ENCODE measurements at regions not wholly inside any gene's neighbourhood (a gene's known extent, or its start where the extent isn't known, plus 50 kb on each side); places are given as distances from the start of the nearest gene placed in this dataset.
"Not testable (repeated sequence)": the region's sequence is repeated elsewhere in the genome, so short reads cannot be mapped to it uniquely, and the experiment has no call there.

DNA sequence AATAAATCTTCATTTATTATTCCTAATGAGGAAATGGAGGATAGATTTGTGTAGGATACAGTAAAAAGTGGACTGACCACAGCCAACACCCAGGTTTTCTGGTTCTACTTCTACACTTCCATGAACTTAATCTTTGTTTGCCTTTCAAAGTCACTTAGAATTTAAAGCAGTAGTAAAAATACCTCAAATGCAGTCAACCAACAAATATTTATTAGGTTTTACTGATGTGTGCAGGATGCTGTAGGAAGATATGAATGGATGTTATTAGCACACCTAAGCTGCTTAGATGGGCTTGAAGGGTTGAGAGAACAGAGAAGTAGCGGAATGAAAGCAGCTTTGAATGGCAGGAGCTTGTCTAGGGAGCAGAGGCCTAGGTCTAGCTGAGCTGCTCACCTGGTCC, 201.1 kb downstream of the PALM2AKAP2 start:
- H3K27me3 ChIP-seq (ENCODE audit: control insufficient read depth in 5 of 5, insufficient read depth in 4 of 5, low read length in 5 of 5), result no peaks in the 10 kb centered on the region
- peaks cover 0 to 6% (median 2%) of the 10 kb centered on the region in 5 donors for H3K36me3 ChIP-seq (ENCODE audit: control insufficient read depth in 5 of 5, insufficient read depth in 5 of 5, low read length in 5 of 5)
- H3K27ac ChIP-seq (ENCODE audit: low read depth, low read length), result no peak overlapping the region
- no peaks in the 10 kb centered on the region for H3K9me3 ChIP-seq (ENCODE audit: control insufficient read depth in 5 of 5, low read length in 5 of 5)
- H3K4me1 ChIP-seq (ENCODE audit: control insufficient read depth in 5 of 5, insufficient read depth in 5 of 5, low read length in 5 of 5), result peaks cover 0 to 4% (median under 1%) of the 10 kb centered on the region in 5 donors
- H3K4me3 ChIP-seq (ENCODE audit: low read depth in 1 of 5, low read length in 5 of 5), result no peak overlapping the region
- no peak overlapping the region for H3K9ac ChIP-seq (ENCODE audit: low read length in 5 of 5)

- no peaks in the 10 kb centered on the region for H3K27me3 ChIP-seq (ENCODE audit: control insufficient read depth in 5 of 5, insufficient read depth in 4 of 5, low read length in 5 of 5)
- peak overlapping the region; percentile 27 for H3K27ac ChIP-seq (ENCODE audit: low read depth, low read length)
- H3K9ac ChIP-seq (ENCODE audit: low read length in 5 of 5), result peak overlapping the region in 1 of 5 donors; percentile 13
- H3K4me1 ChIP-seq (ENCODE audit: control insufficient read depth in 5 of 5, insufficient read depth in 5 of 5, low read length in 5 of 5), result peaks cover 0 to 10% (median 4%) of the 10 kb centered on the region in 5 donors
- peaks cover 0 to 3% (median 0%) of the 10 kb centered on the region in 5 donors for H3K9me3 ChIP-seq (ENCODE audit: control insufficient read depth in 5 of 5, low read length in 5 of 5)
- peaks cover 0 to 8% (median 2%) of the 10 kb centered on the region in 5 donors for H3K36me3 ChIP-seq (ENCODE audit: control insufficient read depth in 5 of 5, insufficient read depth in 5 of 5, low read length in 5 of 5)
- H3K4me3 ChIP-seq (ENCODE audit: low read depth in 1 of 5, low read length in 5 of 5), result no peak overlapping the region
These were observed 206.6 kb downstream of the PALM2AKAP2 start for GRCh38 chr9:109986521-109986991.

GRCh38 chr9:109989296-109989695, 209.3 kb downstream of the PALM2AKAP2 start:
- H3K9ac ChIP-seq (ENCODE audit: low read length in 5 of 5), result no peak overlapping the region
- peaks cover 0 to 10% (median 4%) of the 10 kb centered on the region in 5 donors for H3K4me1 ChIP-seq (ENCODE audit: control insufficient read depth in 5 of 5, insufficient read depth in 5 of 5, low read length in 5 of 5)
- H3K27ac ChIP-seq (ENCODE audit: low read depth, low read length), result no peak overlapping the region
- peaks cover 0 to 3% (median 0%) of the 10 kb centered on the region in 5 donors for H3K9me3 ChIP-seq (ENCODE audit: control insufficient read depth in 5 of 5, low read length in 5 of 5)
- no peak overlapping the region for H3K4me3 ChIP-seq (ENCODE audit: low read depth in 1 of 5, low read length in 5 of 5)
- H3K36me3 ChIP-seq (ENCODE audit: control insufficient read depth in 5 of 5, insufficient read depth in 5 of 5, low read length in 5 of 5), result peaks cover 0 to 8% (median 5%) of the 10 kb centered on the region in 5 donors
- no peaks in the 10 kb centered on the region for H3K27me3 ChIP-seq (ENCODE audit: control insufficient read depth in 5 of 5, insufficient read depth in 4 of 5, low read length in 5 of 5)

GRCh38 chr9:109990541-109990940, 210.5 kb downstream of the PALM2AKAP2 start:
- peaks cover 0 to 3% (median 0%) of the 10 kb centered on the region in 5 donors for H3K9me3 ChIP-seq (ENCODE audit: control insufficient read depth in 5 of 5, low read length in 5 of 5)
- H3K4me3 ChIP-seq (ENCODE audit: low read depth in 1 of 5, low read length in 5 of 5), result no peak overlapping the region
- H3K27ac ChIP-seq (ENCODE audit: low read depth, low read length), result no peak overlapping the region
- no peaks in the 10 kb centered on the region for H3K27me3 ChIP-seq (ENCODE audit: control insufficient read depth in 5 of 5, insufficient read depth in 4 of 5, low read length in 5 of 5)
- H3K4me1 ChIP-seq (ENCODE audit: control insufficient read depth in 5 of 5, insufficient read depth in 5 of 5, low read length in 5 of 5), result peaks cover 0 to 10% (median 8%) of the 10 kb centered on the region in 5 donors
- no peak overlapping the region for H3K9ac ChIP-seq (ENCODE audit: low read length in 5 of 5)
- H3K36me3 ChIP-seq (ENCODE audit: control insufficient read depth in 5 of 5, insufficient read depth in 5 of 5, low read length in 5 of 5), result peaks cover 0 to 15% (median 5%) of the 10 kb centered on the region in 5 donors

DNA sequence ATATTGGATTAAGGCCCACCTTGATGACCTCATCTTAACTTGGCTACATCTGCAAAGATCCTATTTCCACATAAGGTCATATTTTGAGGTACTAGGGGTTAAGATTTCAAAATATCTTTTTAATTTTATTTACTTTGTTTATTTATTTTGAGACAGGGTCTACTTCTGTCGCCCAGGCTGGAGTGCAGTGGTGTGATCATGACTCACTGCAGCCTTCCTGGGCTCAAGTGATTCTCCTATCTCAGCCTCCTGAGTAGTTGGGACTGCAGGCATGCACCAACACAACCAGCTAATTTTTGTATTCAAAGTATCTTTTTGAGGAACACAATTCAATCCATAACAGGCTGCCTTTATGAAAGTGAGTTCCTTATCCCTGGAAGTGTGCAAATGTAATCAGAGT, 212.3 kb downstream of the PALM2AKAP2 start:
- no peak overlapping the region for H3K9ac ChIP-seq (ENCODE audit: low read length in 5 of 5)
- peaks cover 0 to 19% (median 5%) of the 10 kb centered on the region in 5 donors for H3K36me3 ChIP-seq (ENCODE audit: control insufficient read depth in 5 of 5, insufficient read depth in 5 of 5, low read length in 5 of 5)
- peaks cover 0 to 10% (median 5%) of the 10 kb centered on the region in 5 donors for H3K4me1 ChIP-seq (ENCODE audit: control insufficient read depth in 5 of 5, insufficient read depth in 5 of 5, low read length in 5 of 5)
- no peak overlapping the region for H3K4me3 ChIP-seq (ENCODE audit: low read depth in 1 of 5, low read length in 5 of 5)
- no peak overlapping the region for H3K27ac ChIP-seq (ENCODE audit: low read depth, low read length)
- peaks cover 0 to 3% (median 0%) of the 10 kb centered on the region in 5 donors for H3K9me3 ChIP-seq (ENCODE audit: control insufficient read depth in 5 of 5, low read length in 5 of 5)
- no peaks in the 10 kb centered on the region for H3K27me3 ChIP-seq (ENCODE audit: control insufficient read depth in 5 of 5, insufficient read depth in 4 of 5, low read length in 5 of 5)

GRCh38 chr9:109993250-109993978, 213.4 kb downstream of the PALM2AKAP2 start:
- Histone ChIP-seq H3K27ac (ENCODE audit: low read depth, low read length) (peak overlapping the region; percentile 13), H3K4me3 (ENCODE audit: low read depth in 1 of 5, low read length in 5 of 5) (no peak overlapping the region), H3K27me3 (ENCODE audit: control insufficient read depth in 5 of 5, insufficient read depth in 4 of 5, low read length in 5 of 5) (no peaks in the 10 kb centered on the region), H3K36me3 (ENCODE audit: control insufficient read depth in 5 of 5, insufficient read depth in 5 of 5, low read length in 5 of 5) (peaks cover 0 to 19% (median 5%) of the 10 kb centered on the region in 5 donors), H3K9me3 (ENCODE audit: control insufficient read depth in 5 of 5, low read length in 5 of 5) (no peaks in the 10 kb centered on the region), H3K9ac (ENCODE audit: low read length in 5 of 5) (no peak overlapping the region), H3K4me1 (ENCODE audit: control insufficient read depth in 5 of 5, insufficient read depth in 5 of 5, low read length in 5 of 5) (peaks cover 0 to 21% (median 5%) of the 10 kb centered on the region in 5 donors)

GRCh38 chr9:109994141-109994540, 213.8 kb downstream of the C9orf152 start:
- H3K36me3 ChIP-seq (ENCODE audit: control insufficient read depth in 5 of 5, insufficient read depth in 5 of 5, low read length in 5 of 5), result peaks cover 0 to 19% (median 5%) of the 10 kb centered on the region in 5 donors
- H3K27ac ChIP-seq (ENCODE audit: low read depth, low read length), result peak overlapping the region; percentile 13
- no peak overlapping the region for H3K4me3 ChIP-seq (ENCODE audit: low read depth in 1 of 5, low read length in 5 of 5)
- H3K9ac ChIP-seq (ENCODE audit: low read length in 5 of 5), result no peak overlapping the region
- H3K4me1 ChIP-seq (ENCODE audit: control insufficient read depth in 5 of 5, insufficient read depth in 5 of 5, low read length in 5 of 5), result peaks cover 0 to 29% (median 5%) of the 10 kb centered on the region in 5 donors
- no peaks in the 10 kb centered on the region for H3K9me3 ChIP-seq (ENCODE audit: control insufficient read depth in 5 of 5, low read length in 5 of 5)
- H3K27me3 ChIP-seq (ENCODE audit: control insufficient read depth in 5 of 5, insufficient read depth in 4 of 5, low read length in 5 of 5), result no peaks in the 10 kb centered on the region

DNA sequence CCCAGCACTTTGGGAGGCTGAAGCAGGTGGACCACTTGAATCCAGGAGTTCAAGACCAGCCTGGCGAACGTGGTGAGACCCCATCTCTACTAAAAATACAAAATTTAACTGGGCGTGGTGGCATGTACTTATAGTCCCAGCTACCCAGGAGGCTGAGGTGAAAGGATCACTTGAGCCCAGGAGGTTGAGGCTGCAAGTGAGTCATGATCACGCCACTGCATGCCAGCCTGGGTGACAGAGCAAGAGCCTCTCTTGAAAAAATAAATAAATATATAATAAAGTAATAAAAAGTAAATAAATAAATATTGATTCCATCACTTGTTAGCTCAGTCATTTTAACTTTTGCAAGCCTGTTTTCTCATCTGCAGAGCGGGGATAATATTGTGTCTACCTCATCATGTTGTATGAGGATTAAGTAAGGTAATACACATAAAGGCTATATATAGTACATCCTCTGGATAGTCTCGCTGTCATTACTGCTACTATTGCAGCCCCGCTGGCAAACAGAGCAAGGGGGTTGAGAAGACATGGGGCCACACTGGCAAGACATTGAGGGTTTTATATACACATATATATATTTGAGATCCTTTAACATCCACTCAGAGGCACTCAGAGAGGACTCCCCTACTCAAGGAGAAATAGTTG, 210.9 kb downstream of the C9orf152 start:
- Histone ChIP-seq H3K4me1 (ENCODE audit: control insufficient read depth in 5 of 5, insufficient read depth in 5 of 5, low read length in 5 of 5) (peaks cover 0 to 34% (median 5%) of the 10 kb centered on the region in 5 donors), H3K4me3 (ENCODE audit: low read depth in 1 of 5, low read length in 5 of 5) (no peak overlapping the region), H3K36me3 (ENCODE audit: control insufficient read depth in 5 of 5, insufficient read depth in 5 of 5, low read length in 5 of 5) (peaks cover 0 to 10% (median 1%) of the 10 kb centered on the region in 5 donors), H3K27me3 (ENCODE audit: control insufficient read depth in 5 of 5, insufficient read depth in 4 of 5, low read length in 5 of 5) (no peaks in the 10 kb centered on the region), H3K9me3 (ENCODE audit: control insufficient read depth in 5 of 5, low read length in 5 of 5) (no peaks in the 10 kb centered on the region), H3K27ac (ENCODE audit: low read depth, low read length) (peak overlapping the region; percentile 30), H3K9ac (ENCODE audit: low read length in 5 of 5) (no peak overlapping the region)

GRCh38 chr9:109997682-109998081, 210.3 kb downstream of the C9orf152 start:
- peak overlapping the region; percentile 74 for H3K27ac ChIP-seq (ENCODE audit: low read depth, low read length)

GRCh38 chr9:110005521-110005920, 202.4 kb downstream of the C9orf152 start:
- not testable (repeated sequence) for H3K9ac ChIP-seq (ENCODE audit: low read length in 5 of 5); H3K36me3 ChIP-seq (ENCODE audit: control insufficient read depth in 5 of 5, insufficient read depth in 5 of 5, low read length in 5 of 5)

More at GRCh38 chr9:109997682-109998081, 210.3 kb downstream of the C9orf152 start:
- no peaks in the 10 kb centered on the region for H3K9me3 ChIP-seq (ENCODE audit: control insufficient read depth in 5 of 5, low read length in 5 of 5)
- peaks cover 0 to 10% (median 0%) of the 10 kb centered on the region in 5 donors for H3K36me3 ChIP-seq (ENCODE audit: control insufficient read depth in 5 of 5, insufficient read depth in 5 of 5, low read length in 5 of 5)
- H3K27me3 ChIP-seq (ENCODE audit: control insufficient read depth in 5 of 5, insufficient read depth in 4 of 5, low read length in 5 of 5), result no peaks in the 10 kb centered on the region
- peaks cover 0 to 34% (median 5%) of the 10 kb centered on the region in 5 donors for H3K4me1 ChIP-seq (ENCODE audit: control insufficient read depth in 5 of 5, insufficient read depth in 5 of 5, low read length in 5 of 5)
- H3K9ac ChIP-seq (ENCODE audit: low read length in 5 of 5), result no peak overlapping the region
- no peak overlapping the region for H3K4me3 ChIP-seq (ENCODE audit: low read depth in 1 of 5, low read length in 5 of 5)

More at GRCh38 chr9:110005521-110005920, 202.4 kb downstream of the C9orf152 start:
- H3K9me3 ChIP-seq (ENCODE audit: control insufficient read depth in 5 of 5, low read length in 5 of 5); H3K27me3 ChIP-seq (ENCODE audit: control insufficient read depth in 5 of 5, insufficient read depth in 4 of 5, low read length in 5 of 5); H3K27ac ChIP-seq (ENCODE audit: low read depth, low read length); H3K4me1 ChIP-seq (ENCODE audit: control insufficient read depth in 5 of 5, insufficient read depth in 5 of 5, low read length in 5 of 5); H3K4me3 ChIP-seq (ENCODE audit: low read depth in 1 of 5, low read length in 5 of 5): not testable (repeated sequence)

All from subcutaneous abdominal adipose tissue (tissue), 5 donors.